NCI-H1092 (cell line): ENCODE measurements at regions not wholly inside any gene's neighbourhood (a gene's known extent, or its start where the extent isn't known, plus 50 kb on each side); places are given as distances from the start of the nearest gene placed in this dataset.
A peak's percentile ranks its signal among the peaks of the same experiment; 100 is the strongest.

Experiments used
- DNase-seq: peaks from one replicate; lab custom pipeline; 2025; lab: John Stamatoyannopoulos, UW

GRCh38 chr14:54175298-54175942 is 218.8 kb upstream of the BMP4 start:
- DNase-seq, result peak; percentile 73

GRCh38 chr14:54177019-54177418 is 219.8 kb upstream of the CDKN3 start:
- no peak for DNase-seq

DNA sequence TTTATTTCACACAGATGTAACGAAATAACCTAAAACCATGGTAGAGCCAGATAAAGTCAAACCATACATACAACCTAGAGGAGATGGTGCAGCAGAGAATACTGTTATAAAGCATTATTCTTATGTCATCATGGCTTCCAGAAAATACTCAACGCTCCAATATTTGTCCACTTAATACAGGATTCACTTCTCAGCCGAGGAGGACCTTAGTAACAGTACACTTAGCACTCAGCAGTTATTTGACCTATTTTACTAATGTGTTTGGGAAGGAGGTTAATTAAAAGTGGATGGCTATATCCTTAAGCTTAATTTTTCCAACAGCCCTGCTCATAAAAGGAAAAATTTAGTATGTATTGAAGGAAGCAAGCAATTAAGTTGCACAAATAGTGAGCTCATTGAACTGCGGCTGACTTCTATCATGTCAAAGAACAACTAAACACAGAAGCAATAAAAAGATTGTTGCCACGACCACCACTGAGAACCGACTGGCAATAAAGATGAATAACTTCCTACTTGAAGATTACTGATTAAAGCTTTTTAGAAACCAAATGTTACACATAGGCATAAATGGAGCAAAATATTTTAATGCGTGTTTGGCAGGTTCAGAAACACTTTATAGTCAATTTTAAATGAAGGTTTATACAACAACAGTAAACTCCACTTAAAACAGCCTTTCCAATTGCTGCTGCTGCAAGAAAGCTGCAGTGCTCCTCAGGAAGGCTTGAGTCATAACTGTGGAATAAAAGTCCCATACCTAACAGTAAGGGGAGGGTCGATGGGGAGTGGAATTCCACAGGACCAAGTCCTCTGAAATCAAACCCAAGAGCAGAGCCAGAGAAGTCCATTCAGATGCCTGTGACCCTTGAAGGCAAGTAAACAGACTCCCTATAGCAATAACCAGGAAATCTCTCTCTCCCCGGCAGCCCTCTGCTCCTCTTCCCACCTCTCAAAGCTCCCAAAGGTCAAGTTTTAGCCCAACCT is 218.9 kb upstream of the CDKN3 start:
- DNase-seq, result no peak

DNA sequence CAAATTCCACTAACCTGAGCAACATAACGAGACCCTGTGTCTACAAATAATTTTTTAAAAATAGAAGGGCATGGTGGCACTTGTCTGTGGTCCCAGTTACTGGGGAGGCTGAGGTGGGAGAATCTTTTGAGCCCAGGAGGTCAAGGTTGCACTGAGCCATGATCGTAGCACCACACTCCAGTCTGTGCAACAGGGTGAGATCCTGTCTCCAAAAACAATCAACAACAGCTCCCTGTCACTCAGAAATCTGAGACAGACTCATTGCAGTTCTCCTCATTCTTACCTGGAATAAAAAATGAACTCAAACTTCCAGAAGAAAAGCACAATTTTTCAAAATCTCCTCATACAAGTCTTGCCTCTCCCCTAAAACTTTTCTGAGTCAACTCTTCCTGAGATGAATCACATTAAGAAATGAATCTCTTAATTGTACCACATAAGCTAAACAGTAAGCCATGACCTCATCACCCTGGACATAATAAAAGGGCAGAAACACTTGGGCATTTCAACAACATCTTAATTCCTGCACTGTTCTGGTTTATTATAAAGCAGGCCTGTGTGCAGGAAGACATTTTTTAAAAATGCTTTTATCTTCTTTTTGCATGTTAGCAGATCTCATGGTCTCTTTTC is 214.3 kb upstream of the CDKN3 start:
- DNase-seq, result no peak

GRCh38 chr14:54186821-54187763 is 209.7 kb upstream of the CDKN3 start:
- DNase-seq, result no peak

DNA sequence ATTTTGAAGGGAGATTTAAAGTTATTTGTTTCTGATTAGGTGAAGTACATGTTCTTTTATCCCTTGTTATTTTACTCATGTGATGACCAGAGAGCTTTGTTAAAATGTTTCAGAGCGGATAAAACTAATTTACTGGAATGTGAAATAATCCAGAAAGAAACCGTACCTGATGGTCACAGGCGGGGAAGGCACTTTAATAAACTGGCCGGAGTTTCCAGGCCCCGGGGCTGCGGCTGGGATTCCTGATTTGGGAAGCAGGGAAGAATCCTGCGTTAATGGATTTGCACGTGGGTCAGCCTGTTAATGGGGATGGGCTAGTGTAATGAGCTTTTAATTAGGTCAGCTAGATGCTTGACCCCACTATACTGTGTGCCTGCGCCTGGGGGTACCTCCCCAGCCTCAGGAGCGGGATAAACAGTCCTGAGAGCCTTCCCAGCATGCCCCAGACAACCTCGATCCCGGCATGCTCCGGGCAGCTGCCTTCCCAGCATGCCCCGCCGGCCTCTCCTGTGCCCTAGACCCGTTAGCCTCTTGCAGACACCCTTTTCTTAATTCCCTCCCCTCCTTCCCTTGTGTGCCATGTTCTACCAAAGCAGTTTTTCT is 208.6 kb upstream of the CDKN3 start:
- DNase-seq, result no peak

DNA sequence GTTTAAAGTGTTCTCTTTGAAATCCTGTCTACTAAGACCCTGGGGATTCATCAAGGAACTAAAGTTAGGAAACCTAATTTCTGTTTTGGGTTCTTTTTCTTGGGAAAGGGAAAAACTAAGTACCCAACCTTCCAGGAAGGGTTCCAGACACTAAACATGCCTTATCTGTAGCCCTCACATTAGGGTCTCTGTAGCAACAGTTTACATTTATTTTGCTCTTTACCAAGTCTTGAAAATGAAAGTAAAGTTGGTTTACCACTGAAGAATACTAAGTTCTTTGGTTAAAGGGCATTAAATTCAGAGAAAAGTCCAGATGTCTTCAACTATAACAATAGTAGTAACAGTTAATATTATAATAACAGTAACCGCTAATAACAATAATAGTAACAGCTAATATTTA is 207.5 kb upstream of the CDKN3 start:
- DNase-seq, result no peak

DNA sequence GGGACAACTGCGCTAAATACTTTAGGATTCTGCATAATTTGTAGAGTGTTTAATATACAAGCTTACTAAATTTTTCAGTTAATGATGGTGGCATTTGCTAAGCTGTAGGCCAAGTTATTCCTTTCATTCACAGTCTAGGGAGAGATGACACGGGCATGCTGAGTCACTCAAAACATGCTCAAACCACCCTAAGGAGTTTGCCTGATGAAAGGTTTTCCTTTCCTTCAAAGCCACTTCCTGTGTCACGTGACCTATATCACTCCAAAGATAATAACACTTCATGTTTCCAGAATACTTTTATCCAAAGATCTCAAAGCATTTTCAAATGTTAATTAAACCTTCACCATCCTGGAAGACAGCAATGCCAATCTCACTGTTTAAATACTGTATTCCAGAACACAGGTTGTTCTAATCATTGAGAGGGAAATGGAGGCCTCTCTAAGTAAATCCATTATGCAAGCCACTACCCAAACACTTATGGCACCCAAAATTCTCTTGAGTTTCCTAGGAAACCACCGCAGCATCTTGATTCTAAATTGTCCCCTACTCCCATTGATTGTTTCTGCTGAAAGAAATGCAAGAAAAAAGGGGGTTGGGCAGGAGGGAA is 207.0 kb upstream of the CDKN3 start:
- no peak for DNase-seq

- DNase-seq, result no peak
These were observed 205.0 kb upstream of the CDKN3 start for GRCh38 chr14:54191846-54192245.

GRCh38 chr14:54192610-54193009 is 204.2 kb upstream of the CDKN3 start:
- no peak for DNase-seq

DNA sequence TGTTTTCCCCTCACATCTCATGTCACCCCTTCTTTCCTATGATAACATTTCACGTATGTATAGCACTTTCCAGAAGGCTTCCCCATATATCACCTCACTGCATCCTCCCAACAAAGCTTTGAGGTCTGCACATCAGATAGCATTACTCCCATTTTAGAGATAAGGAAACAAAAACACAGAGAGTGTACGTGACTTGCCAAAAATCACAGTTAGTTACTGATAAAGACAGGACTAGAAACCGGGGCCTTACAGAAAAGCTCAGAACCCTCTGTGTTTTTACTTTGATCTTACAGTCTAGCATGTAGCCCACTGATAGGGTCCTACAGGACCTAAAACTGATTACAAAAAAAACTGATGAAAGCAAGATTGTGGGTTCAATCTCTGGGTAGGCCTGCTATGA is 202.9 kb upstream of the CDKN3 start:
- no peak for DNase-seq

- no peak for DNase-seq
These were observed 202.3 kb upstream of the CDKN3 start for GRCh38 chr14:54194501-54194900.

DNA sequence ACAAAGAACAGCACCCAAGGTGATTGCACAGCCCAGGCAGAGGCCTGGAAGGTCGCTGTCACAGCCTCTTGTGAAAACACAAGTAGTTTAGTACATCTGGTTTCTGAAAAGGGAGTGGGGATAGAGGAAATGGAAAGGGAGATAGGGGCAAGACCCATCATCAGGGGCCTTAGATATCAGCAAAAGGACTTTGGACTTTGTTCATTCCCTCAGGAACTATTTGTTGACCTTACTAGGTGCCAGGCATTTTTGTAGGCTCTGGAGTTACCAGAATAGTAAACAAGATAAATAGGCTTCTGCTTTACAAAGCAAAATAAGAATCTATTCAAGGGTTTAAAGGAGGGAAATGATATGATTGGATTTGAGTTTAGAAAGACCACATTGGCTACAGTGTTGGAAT is 199.4 kb upstream of the CDKN3 start:
- no peak for DNase-seq

- DNase-seq, result no peak
These were observed 196.1 kb upstream of the CDKN3 start for GRCh38 chr14:54200726-54201125.

DNA sequence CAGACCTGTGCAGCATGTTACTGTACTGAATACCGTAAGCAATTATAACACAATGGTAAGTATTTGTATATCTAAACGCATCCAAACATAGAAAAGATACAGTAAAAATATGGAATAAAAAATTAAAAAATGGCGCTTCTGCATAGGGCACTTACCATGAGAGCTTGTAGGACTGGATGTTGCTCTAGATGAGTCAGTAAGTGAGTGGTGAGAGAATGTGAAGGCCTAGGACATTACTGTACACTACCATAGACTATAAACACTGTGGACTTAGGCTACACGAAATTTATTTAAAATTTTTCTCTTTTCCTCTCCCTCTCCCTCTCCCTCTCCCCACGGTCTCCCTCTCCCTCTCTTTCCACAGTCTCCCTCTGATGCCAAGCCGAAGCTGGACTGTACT is 194.5 kb upstream of the CDKN3 start:
- DNase-seq, result no peak

DNA sequence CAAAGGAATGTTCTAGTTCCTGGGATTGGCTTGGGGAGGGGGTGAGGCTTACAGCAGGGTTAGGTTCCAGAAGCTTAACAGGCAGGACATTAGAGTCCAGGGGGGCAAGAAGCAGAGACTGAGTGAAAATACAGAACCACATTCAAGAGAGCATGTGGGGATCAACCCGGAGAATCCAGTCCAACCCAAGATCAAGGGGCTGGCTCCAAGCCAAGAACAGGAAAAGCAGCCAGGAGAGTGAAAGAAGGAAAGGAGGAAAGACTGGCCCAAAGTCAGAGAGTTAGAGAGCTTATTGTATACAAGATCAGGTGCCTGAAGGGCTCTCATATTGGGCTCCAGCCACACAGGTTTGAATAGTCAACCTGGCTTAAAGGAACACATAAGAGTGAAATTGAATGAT is 190.3 kb upstream of the CDKN3 start:
- DNase-seq, result no peak

- DNase-seq, result no peak
These were observed 189.7 kb upstream of the CDKN3 start for GRCh38 chr14:54207075-54207474.

DNA sequence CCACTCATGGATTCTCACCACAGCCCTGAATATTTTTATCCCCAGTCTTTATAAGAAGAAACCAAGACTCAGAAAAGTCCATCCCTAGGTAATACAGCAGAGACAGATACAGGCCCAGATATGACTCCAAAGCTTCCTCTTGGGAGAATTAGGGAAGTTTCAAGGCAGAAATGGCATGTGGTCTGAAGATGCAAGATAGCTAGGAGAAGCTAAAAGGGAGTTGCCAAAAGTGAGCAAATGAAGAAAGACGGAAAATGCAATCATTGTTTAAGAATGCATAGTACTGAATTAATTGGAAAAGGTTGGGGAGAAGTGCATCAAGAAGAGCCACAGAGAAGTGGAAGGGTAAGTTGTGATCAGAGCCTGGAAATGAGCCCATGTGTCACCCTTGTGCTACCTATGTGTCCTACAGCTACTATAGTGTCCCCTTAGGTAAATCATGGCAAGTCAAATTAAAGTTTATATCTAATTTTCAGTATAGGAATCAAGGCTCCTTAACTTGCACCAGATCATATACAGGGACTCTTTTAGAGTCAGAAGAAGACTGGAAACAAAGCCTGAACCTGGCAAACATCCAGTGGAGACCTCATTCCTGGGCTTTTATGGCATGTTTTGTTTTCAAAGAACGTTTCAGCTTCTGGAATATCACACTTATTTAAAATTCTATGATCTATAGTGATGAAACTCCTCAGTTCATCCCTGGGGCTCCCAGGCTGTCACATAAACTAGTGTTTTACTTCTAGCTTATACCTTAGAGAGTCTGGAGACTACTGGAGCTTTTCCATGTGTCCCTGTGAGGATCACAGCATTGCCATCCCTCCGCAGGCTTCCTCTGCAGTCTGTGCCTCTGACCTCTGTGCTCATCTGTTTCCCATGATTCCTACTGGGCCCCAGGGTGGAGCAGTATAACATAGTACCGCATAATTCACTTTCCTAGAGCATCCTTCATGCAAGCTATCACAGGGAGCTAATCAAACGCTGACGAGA is 189.0 kb upstream of the CDKN3 start:
- DNase-seq, result no peak

- no peak for DNase-seq
These were observed 188.1 kb upstream of the CDKN3 start for GRCh38 chr14:54208751-54209150.
